Keratinocyte (primary cell): ENCODE measurements at regions not wholly inside any gene's neighbourhood (a gene's known extent, or its start where the extent isn't known, plus 50 kb on each side); places are given as distances from the start of the nearest gene placed in this dataset.

ENCODE experiments used
- DNase-seq: peaks from one replicate; pipeline ENCODE4 v3.0.0-alpha.2; 2011; ENCODE audit warnings: low read depth, missing footprints, low spot score
- FAIRE-seq: peaks from 2 replicates; lab custom pipeline; 2011; peaks lifted over from hg19 to GRCh38; lab: Jason Lieb, UNC
- H2AFZ ChIP-seq: 2 replicates; pipeline ENCODE4 v1.6.0; 2012; ENCODE audit warnings: low read length, control low read depth, inconsistent platforms; ENCODE audit not compliant: control insufficient read depth
- H3K27ac ChIP-seq: 2 replicates; pipeline ENCODE4 v1.5.1; 2011; ENCODE audit warnings: low read length; ENCODE audit not compliant: control insufficient read depth, insufficient read depth
- H3K27me3 ChIP-seq: 3 replicates; pipeline ENCODE4 v1.6.0; 2011; ENCODE audit warnings: low read length; ENCODE audit not compliant: control insufficient read depth, insufficient read depth; ENCODE audit errors: extremely low read depth
- H3K36me3 ChIP-seq, 2 experiments: 2 replicates in 1 of 2; 3 replicates in 1 of 2; pipeline ENCODE4 v1.5.1; 2011; ENCODE audit warnings: low read length in 2 of 2, mild to moderate bottlenecking in 1 of 2; ENCODE audit not compliant: control insufficient read depth in 2 of 2, insufficient read depth in 2 of 2; ENCODE audit errors: extremely low read depth in 1 of 2
- H3K4me1 ChIP-seq: 3 replicates; pipeline ENCODE4 v1.5.1; 2011; ENCODE audit warnings: low read length; ENCODE audit not compliant: control insufficient read depth, insufficient read depth; ENCODE audit errors: extremely low read depth
- H3K4me2 ChIP-seq: 3 replicates; pipeline ENCODE4 v1.6.0; 2011; ENCODE audit warnings: low read depth, low read length; ENCODE audit not compliant: control insufficient read depth, insufficient read depth; ENCODE audit errors: extremely low read depth
- H3K4me3 ChIP-seq, 3 experiments: fragments of 200-600 bp in 1 of 3; sonication (generic) in 1 of 3; 2 replicates in 2 of 3; 3 replicates in 1 of 3; pipeline ENCODE4 v1.5.1; 2011 to 2016; ENCODE audit warnings: low read length in 3 of 3, mild to moderate bottlenecking in 3 of 3, control low read depth in 2 of 3, inconsistent platforms in 1 of 3, low read depth in 1 of 3, mixed read lengths in 1 of 3, mixed run types in 1 of 3, moderate library complexity in 1 of 3; ENCODE audit not compliant: control insufficient read depth in 2 of 3, insufficient read depth in 2 of 3; ENCODE audit errors: extremely low read depth in 1 of 3
- H3K79me2 ChIP-seq: 2 replicates; pipeline ENCODE4 v1.6.0; 2012; ENCODE audit warnings: low read length; ENCODE audit not compliant: control insufficient read depth, insufficient read depth
- H3K9ac ChIP-seq: 3 replicates; pipeline ENCODE4 v1.6.0; 2011; ENCODE audit warnings: low read length; ENCODE audit not compliant: control insufficient read depth, insufficient read depth; ENCODE audit errors: extremely low read depth
- H3K9me1 ChIP-seq: 3 replicates; pipeline ENCODE4 v1.6.0; 2011; ENCODE audit warnings: low read length; ENCODE audit not compliant: control insufficient read depth, insufficient read depth; ENCODE audit errors: extremely low read depth
- H3K9me3 ChIP-seq: 2 replicates; pipeline ENCODE4 v1.5.1; 2012; ENCODE audit warnings: low read depth, low read length; ENCODE audit not compliant: control insufficient read depth
- H4K20me1 ChIP-seq: 3 replicates; pipeline ENCODE4 v1.6.0; 2011; ENCODE audit warnings: low read length; ENCODE audit not compliant: control insufficient read depth, insufficient read depth; ENCODE audit errors: extremely low read depth
- EZH2 ChIP-seq: IDR thresholded peaks from one replicate; pipeline ENCODE4 v1.6.1; 2012; ENCODE audit warnings: inconsistent platforms, mild to moderate bottlenecking, low read length, moderate library complexity
- dilution Hi-C: fragments of 300-500 bp; cut with MboI; formaldehyde crosslinking; loops from one replicate; pipeline ENCODE4 v1.7.0; 2020; ENCODE audit warnings: low sequenced_read_pairs; ENCODE audit not compliant: extremely low pct_ligation_motif_present
- TF ChIP-seq, protein P1 (sequence below), 3 experiments: IDR thresholded peaks in 1 of 3; conservative IDR thresholded peaks in 1 of 3; optimal IDR thresholded peaks in 1 of 3; 2 replicates in 2 of 3; 3 replicates in 1 of 3; pipeline versions ENCODE3 to v1.5.1; 2011; ENCODE audit warnings: low read length in 3 of 3, mild to moderate bottlenecking in 3 of 3, moderate library complexity in 2 of 3, control low read depth in 1 of 3, inconsistent platforms in 1 of 3; ENCODE audit not compliant: insufficient read depth in 2 of 3; ENCODE audit errors: extremely low read depth in 1 of 3

DNA sequence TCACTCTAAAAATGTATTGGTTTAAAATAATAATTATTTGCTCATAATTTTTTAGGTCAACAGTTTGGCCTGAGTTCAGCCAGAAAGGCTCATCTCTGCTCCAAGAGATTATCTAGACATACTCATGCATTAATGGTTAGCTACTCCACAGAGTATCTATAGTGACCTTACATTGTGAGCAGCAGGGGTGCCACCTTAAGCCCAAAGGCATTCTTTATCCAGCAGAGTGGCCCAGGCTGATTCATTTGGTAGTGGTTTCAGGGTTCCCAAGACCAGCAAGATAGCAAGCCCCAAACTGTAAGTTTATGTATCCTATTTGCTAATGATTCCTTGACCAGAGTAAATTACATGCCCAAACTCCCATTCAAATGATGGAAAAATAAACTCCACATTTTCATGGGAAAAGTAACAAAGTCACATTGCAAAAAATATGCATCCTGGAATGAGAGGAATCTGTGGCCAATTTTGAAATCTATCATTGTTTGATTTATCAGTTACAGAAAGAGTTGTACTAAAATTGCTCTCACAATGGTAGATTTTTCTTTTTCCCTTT lies 182.6 kb upstream of the KCNK2 start:
- H3K9me1 ChIP-seq = no peaks in the 10 kb centered on the region
- no peak overlapping the region for H3K9ac ChIP-seq
- no peaks in the 10 kb centered on the region for H3K79me2 ChIP-seq
- TF ChIP-seq, protein P1, sequence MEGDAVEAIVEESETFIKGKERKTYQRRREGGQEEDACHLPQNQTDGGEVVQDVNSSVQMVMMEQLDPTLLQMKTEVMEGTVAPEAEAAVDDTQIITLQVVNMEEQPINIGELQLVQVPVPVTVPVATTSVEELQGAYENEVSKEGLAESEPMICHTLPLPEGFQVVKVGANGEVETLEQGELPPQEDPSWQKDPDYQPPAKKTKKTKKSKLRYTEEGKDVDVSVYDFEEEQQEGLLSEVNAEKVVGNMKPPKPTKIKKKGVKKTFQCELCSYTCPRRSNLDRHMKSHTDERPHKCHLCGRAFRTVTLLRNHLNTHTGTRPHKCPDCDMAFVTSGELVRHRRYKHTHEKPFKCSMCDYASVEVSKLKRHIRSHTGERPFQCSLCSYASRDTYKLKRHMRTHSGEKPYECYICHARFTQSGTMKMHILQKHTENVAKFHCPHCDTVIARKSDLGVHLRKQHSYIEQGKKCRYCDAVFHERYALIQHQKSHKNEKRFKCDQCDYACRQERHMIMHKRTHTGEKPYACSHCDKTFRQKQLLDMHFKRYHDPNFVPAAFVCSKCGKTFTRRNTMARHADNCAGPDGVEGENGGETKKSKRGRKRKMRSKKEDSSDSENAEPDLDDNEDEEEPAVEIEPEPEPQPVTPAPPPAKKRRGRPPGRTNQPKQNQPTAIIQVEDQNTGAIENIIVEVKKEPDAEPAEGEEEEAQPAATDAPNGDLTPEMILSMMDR (optimal IDR thresholded peaks at IDR 0.05 in 1 of 3, IDR thresholded peaks at IDR 0.05 in 1 of 3, conservative IDR thresholded peaks at IDR 0.05 in 1 of 3; ENCODE audit: extremely low read depth in 1 of 3, insufficient read depth in 2 of 3, low read length in 3 of 3) = no peak
- TF ChIP-seq EZH2 = no peak
- dilution Hi-C loops = no loop called here
- no peak for DNase-seq
- no peaks in the 10 kb centered on the region for H3K36me3 ChIP-seq
- peaks cover 25% of the 10 kb centered on the region for H3K4me1 ChIP-seq
- H3K27me3 ChIP-seq = no peaks in the 10 kb centered on the region
- no peak overlapping the region for H2AFZ ChIP-seq
- no peak overlapping the region for H3K4me2 ChIP-seq
- FAIRE-seq = no peak
- no peaks in the 10 kb centered on the region for H3K9me3 ChIP-seq
- no peak overlapping the region for H3K4me3 ChIP-seq
- H4K20me1 ChIP-seq = no peaks in the 10 kb centered on the region
- no peak overlapping the region for H3K27ac ChIP-seq

DNA sequence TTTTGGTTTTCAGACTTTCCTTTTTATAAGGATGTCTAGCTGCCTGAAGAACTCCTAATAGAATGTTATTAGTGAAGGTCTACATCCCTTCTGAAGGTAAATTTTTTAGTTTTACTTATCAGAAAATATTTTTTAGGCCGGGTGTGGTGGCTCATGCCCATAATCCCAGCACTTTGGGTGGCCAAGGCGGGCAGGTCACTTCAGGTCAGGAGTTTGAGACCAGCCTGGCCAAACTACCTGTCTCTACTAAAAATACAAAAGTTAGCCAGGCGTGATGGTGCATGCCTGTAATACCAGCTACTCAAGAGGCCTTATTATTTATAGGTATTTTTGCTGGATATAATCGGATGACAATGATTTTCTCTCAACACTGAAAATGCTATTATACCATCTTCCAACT lies 181.9 kb upstream of the KCNK2 start:
- no peak overlapping the region for H3K27ac ChIP-seq
- no peak overlapping the region for H3K4me3 ChIP-seq
- H4K20me1 ChIP-seq = no peaks in the 10 kb centered on the region
- H3K9me1 ChIP-seq = no peaks in the 10 kb centered on the region
- no peaks in the 10 kb centered on the region for H3K9me3 ChIP-seq
- TF ChIP-seq, protein P1 (optimal IDR thresholded peaks at IDR 0.05 in 1 of 3, IDR thresholded peaks at IDR 0.05 in 1 of 3, conservative IDR thresholded peaks at IDR 0.05 in 1 of 3; ENCODE audit: extremely low read depth in 1 of 3, insufficient read depth in 2 of 3, low read length in 3 of 3) = no peak
- TF ChIP-seq EZH2 = no peak
- H3K79me2 ChIP-seq = no peaks in the 10 kb centered on the region
- H3K4me1 ChIP-seq = peaks cover 25% of the 10 kb centered on the region
- no peak for FAIRE-seq
- no peak overlapping the region for H3K9ac ChIP-seq
- no peak for DNase-seq
- no peaks in the 10 kb centered on the region for H3K36me3 ChIP-seq
- dilution Hi-C loops = no loop called here
- no peak overlapping the region for H3K4me2 ChIP-seq
- H2AFZ ChIP-seq = no peak overlapping the region
- H3K27me3 ChIP-seq = no peaks in the 10 kb centered on the region
